ENCODE measurements at regions not wholly inside any gene's neighbourhood (a gene's known extent, or its start where the extent isn't known, plus 50 kb on each side); places are given as distances from the start of the nearest gene placed in this dataset.
"Not testable (repeated sequence)": the region's sequence is repeated elsewhere in the genome, so short reads cannot be mapped to it uniquely, and the experiment has no call there.

GRCh38 chr5:136458481-136458880 lies 93.1 kb upstream of the TRPC7 start:
- peak; percentile 3 for DNase-seq (ENCODE audit: low spot score)

GRCh38 chr5:136457390-136458013 lies 92.2 kb upstream of the TRPC7 start:
- DNase-seq (ENCODE audit: low spot score) = peak; percentile 21

- no peak for DNase-seq (ENCODE audit: low spot score)
These were observed 90.1 kb upstream of the TRPC7 start for GRCh38 chr5:136455409-136455808.

- no peak for DNase-seq (ENCODE audit: low spot score)
These were observed 88.8 kb upstream of the TRPC7 start for GRCh38 chr5:136453986-136454758.

GRCh38 chr5:136453199-136453598 lies 87.9 kb upstream of the TRPC7 start:
- no peak for DNase-seq (ENCODE audit: low spot score)

- DNase-seq (ENCODE audit: low spot score) = not testable (repeated sequence)
These were observed 82.2 kb upstream of the TRPC7 start for GRCh38 chr5:136447576-136447975.

- no peak for DNase-seq (ENCODE audit: low spot score)
These were observed 81.2 kb upstream of the TRPC7 start for GRCh38 chr5:136446565-136446964.

GRCh38 chr5:136444099-136444498 lies 78.8 kb upstream of the TRPC7 start:
- not testable (repeated sequence) for DNase-seq (ENCODE audit: low spot score)

GRCh38 chr5:136439367-136439766 lies 74.0 kb upstream of the TRPC7 start:
- no peak for DNase-seq (ENCODE audit: low spot score)

- DNase-seq (ENCODE audit: low spot score) = no peak
These were observed 70.7 kb upstream of the TRPC7 start for GRCh38 chr5:136435946-136436543.

- no peak for DNase-seq (ENCODE audit: low spot score)
These were observed 69.5 kb upstream of the TRPC7 start for GRCh38 chr5:136434795-136435194.

GRCh38 chr5:136432705-136433104 lies 67.4 kb upstream of the TRPC7 start:
- no peak for DNase-seq (ENCODE audit: low spot score)

GRCh38 chr5:136430081-136430480 lies 64.7 kb upstream of the TRPC7 start:
- no peak for DNase-seq (ENCODE audit: low spot score)

- DNase-seq (ENCODE audit: low spot score) = no peak
These were observed 62.1 kb upstream of the TRPC7 start for GRCh38 chr5:136427426-136427825.

GRCh38 chr5:136425921-136426320 lies 60.6 kb upstream of the TRPC7 start:
- DNase-seq (ENCODE audit: low spot score) = no peak

- DNase-seq (ENCODE audit: low spot score) = peak; percentile 56
These were observed 59.7 kb upstream of the TRPC7 start for GRCh38 chr5:136424835-136425584.

GRCh38 chr5:136423944-136424606 lies 58.7 kb upstream of the TRPC7 start:
- no peak for DNase-seq (ENCODE audit: low spot score)

GRCh38 chr5:136420168-136420898 lies 55.0 kb upstream of the TRPC7 start:
- DNase-seq (ENCODE audit: low spot score) = no peak

- no peak for DNase-seq (ENCODE audit: low spot score)
These were observed 53.0 kb upstream of the TRPC7 start for GRCh38 chr5:136418301-136418700.
